ENCODE measurements at regions not wholly inside any gene's neighbourhood (a gene's known extent, or its start where the extent isn't known, plus 50 kb on each side); places are given as distances from the start of the nearest gene placed in this dataset.
"Not testable (repeated sequence)": the region's sequence is repeated elsewhere in the genome, so short reads cannot be mapped to it uniquely, and the experiment has no call there.

DNA sequence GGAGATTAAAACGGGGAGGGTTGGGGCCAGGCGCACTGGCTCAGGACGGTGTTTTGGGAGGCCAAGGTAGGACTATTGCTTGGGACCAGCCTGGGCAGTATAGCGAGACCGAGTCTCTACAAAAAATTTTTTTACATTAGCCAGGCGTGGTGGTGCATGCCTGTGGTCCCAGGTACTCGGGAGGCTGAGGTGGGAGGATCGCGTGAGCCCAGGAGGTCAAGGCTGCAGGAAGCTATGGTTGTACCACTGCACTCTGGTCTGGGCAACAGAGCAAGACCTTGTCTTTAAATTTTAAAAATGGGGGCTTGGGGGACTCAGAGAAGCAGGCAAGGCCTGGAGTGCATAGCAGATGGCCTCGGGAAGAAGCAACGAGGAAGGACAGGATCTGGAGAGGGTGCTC, 436.7 kb upstream of the ZNF722 start:
- TF ChIP-seq POLR2A (IDR thresholded peaks at IDR 0.05; ENCODE audit: low read depth); EP300 (IDR thresholded peaks at IDR 0.05): not testable (repeated sequence)
- TF ChIP-seq, protein P1, sequence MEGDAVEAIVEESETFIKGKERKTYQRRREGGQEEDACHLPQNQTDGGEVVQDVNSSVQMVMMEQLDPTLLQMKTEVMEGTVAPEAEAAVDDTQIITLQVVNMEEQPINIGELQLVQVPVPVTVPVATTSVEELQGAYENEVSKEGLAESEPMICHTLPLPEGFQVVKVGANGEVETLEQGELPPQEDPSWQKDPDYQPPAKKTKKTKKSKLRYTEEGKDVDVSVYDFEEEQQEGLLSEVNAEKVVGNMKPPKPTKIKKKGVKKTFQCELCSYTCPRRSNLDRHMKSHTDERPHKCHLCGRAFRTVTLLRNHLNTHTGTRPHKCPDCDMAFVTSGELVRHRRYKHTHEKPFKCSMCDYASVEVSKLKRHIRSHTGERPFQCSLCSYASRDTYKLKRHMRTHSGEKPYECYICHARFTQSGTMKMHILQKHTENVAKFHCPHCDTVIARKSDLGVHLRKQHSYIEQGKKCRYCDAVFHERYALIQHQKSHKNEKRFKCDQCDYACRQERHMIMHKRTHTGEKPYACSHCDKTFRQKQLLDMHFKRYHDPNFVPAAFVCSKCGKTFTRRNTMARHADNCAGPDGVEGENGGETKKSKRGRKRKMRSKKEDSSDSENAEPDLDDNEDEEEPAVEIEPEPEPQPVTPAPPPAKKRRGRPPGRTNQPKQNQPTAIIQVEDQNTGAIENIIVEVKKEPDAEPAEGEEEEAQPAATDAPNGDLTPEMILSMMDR (IDR thresholded peaks at IDR 0.05), result not testable (repeated sequence)

Data from esophagus muscularis mucosa (tissue), 4 donors.